CD4-positive, alpha-beta T cell treated with Interleukin-15 for 4 hours (primary cell): ENCODE measurements at regions not wholly inside any gene's neighbourhood (a gene's known extent, or its start where the extent isn't known, plus 50 kb on each side); places are given as distances from the start of the nearest gene placed in this dataset.

Experiments
- DNase-seq: peaks from one replicate; pipeline ENCODE4 v3.0.0-alpha.2; 2020; ENCODE audit warnings: low spot score

GRCh38 chr1:219401724-219402625 lies 210.9 kb downstream of the ZC3H11B start:
- DNase-seq = no peak

DNA sequence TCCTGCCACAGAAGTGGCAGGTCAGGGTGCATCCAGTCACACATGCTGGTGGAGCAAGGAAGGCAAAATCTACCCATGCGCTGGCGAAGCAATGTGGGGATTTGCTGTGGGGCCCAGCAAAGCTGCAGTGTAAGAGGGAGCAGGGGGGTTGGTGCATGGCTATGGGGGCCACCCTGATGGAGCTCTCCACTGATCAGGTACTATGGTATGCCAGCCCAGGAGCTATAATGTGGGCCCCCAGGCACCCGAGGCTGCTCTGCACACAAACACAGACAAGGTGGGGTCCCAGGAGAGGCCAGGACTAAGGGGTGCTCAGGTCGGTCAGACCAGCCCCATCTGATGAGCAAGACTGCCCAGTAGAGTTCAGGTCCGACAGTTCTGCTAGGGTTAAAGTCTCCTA lies 213.5 kb downstream of the ZC3H11B start:
- DNase-seq = no peak

DNA sequence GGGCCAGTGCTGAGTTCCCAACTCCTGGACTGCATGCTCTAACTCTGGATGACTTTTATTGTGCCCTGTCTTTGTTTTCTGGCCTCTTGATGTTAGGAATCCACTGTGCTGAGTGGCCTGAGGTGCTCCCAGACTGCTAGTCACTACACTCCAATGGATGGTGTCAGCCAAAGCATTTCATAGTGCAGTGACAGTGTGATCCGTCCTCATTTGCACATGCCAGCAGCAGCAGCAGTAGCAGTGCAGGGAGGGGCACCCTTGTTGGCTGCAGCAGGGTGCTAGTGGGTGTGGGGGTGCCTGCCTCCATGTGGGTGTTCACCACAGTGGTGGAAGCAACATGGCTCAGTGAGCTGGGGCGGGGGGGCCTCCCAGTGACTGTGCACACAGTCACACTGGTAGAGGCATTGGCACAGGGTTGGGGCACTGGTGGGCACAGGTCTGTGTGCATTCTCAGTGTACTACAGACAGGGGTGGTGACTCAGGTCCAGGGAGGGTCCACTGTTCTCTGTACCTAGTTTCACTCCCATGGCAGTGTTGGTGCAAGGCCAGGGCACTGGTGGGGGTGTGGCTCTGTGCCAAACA lies 214.0 kb downstream of the ZC3H11B start:
- no peak for DNase-seq

- DNase-seq = no peak
Measured at GRCh38 chr1:219397511-219397910, 215.4 kb downstream of the ZC3H11B start.

DNA sequence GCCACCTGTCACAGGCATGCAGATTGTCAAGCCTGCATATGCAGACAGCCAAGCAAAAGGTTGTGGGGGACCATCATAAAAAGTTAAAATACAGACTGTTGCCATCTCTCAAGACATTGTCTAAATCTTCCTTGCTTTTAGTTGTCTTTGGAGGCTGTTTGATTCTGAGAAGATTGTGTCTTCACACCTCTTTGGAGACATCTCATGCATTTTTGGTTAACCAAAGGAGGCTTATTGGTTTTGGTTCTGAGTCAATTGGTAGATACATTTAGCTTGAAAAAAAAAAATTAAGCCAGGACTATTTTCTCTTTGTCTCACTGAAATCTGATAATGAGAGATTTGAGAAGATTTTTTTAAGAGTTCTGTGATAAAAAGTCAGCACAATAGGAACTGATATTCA lies 217.6 kb downstream of the LYPLAL1 start:
- DNase-seq = no peak

DNA sequence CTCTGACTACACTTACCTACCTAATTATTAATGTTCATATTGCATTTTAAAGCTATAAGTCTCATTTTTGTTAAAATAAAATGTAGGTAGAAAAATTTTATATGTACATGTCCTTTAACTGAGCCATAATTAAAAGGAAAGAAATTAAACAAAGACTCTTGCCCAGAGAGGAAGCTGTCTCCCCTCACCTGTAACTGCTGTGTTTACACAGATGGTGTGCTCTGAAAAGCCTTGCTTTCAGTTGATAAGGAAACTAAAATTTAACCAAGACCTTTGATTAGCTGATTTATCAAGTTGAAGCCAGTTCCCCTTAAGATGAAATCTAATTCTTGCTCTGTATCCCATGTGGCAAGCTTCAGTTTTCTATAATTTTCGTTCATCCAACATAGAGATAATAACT lies 213.5 kb downstream of the LYPLAL1 start:
- DNase-seq = no peak

GRCh38 chr1:219385787-219386427 lies 212.2 kb downstream of the LYPLAL1 start:
- peak; percentile 7 for DNase-seq

- DNase-seq = no peak
Measured at GRCh38 chr1:219383281-219383680, 209.6 kb downstream of the LYPLAL1 start.

GRCh38 chr1:219381396-219381795 lies 207.7 kb downstream of the LYPLAL1 start:
- DNase-seq = no peak

DNA sequence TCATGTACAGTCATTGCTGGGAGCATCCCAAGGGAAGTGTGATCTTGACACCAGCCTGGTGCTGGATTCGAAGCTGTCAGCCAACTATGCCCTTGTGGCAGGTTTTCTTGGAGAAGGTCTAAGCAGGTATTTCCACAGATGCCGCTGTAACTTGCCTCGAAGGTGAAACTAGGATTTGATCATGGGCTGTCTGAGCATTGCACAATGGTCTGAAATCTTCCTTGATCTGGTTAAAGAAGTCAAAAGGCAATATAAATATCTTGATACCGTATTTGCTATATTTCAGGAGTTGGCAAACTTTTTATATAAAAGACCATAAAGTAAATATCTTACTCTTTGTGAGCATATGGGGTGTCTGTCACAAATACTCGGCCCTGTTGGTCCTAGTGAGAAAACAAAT lies 206.8 kb downstream of the LYPLAL1 start:
- DNase-seq = no peak

GRCh38 chr1:219379691-219380090 lies 206.0 kb downstream of the LYPLAL1 start:
- no peak for DNase-seq

- DNase-seq = no peak
Measured at GRCh38 chr1:219374636-219375035, 201.0 kb downstream of the LYPLAL1 start.

DNA sequence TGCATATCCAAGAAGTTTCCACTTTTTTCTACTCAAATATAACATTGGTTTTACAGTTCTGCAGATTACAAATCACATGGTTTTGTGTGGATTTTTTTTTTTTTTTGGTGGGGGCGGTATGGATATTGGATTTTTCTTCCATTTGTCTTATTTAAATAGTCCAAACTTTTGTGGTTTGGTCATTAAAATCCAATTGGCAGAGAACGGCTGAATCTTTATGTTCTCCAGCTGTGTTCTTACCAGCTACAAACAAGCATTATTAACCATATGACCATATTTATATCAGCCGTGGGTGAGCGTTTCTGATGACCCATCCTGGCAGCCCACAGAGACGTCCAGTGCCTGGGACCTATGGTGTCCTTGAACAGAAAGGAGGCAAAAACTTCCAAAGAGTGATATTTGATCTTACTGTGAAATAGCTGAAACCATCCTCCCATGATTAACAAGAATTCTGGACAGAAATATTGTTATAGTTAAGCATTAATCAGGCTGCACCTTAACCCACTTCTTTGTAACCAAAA lies 200.4 kb downstream of the LYPLAL1 start:
- DNase-seq = no peak

DNA sequence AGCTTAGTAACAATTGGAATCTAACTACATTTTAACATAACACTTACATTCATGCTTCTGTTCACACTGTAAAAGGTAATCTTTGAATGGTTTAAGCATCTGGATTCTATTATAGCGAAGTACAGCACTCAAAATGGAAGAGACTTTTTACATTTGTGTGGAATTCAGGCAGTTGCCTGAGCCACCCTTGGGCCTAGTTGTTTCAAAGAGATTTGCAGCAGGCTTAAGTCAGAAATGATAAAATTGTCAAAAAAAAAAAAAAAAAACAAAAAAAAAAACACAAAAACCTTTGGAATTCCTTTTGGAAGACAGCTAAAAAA lies 199.9 kb downstream of the LYPLAL1 start:
- no peak for DNase-seq

DNA sequence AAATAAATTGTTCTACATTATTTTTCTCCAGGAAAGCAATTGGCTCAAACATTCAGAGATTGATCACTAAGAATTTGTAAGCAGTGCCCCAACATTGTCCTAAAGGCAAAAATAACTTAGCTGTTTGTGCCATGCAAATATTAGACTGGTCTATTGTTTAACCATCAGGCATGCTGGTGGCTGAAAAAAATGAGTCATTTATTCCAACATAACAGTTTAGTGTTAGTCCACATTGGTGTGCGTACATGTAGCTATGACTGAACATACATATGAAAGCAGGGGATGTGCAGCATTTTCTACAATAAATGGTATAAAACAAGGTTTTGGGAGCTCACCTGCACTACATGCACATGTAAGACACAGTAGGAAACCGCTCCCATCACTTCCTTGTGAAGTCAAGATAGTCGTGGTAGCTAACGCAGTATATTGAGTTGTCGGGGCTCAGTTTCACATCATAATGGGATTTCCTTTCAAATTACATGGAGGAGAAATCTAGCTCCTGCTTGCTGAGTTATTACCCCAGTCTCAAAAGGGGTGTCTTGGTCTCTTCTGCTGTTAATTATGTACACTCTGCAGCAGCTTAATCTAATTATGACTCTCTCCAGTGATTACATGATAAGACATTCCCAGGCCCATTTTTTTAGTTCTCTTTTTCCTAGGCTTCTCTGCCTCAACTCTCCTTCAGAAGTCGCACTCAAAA lies 199.4 kb downstream of the LYPLAL1 start:
- no peak for DNase-seq

- no peak for DNase-seq
Measured at GRCh38 chr1:219371471-219371870, 197.8 kb downstream of the LYPLAL1 start.

- no peak for DNase-seq
Measured at GRCh38 chr1:219367496-219367895, 193.8 kb downstream of the LYPLAL1 start.

DNA sequence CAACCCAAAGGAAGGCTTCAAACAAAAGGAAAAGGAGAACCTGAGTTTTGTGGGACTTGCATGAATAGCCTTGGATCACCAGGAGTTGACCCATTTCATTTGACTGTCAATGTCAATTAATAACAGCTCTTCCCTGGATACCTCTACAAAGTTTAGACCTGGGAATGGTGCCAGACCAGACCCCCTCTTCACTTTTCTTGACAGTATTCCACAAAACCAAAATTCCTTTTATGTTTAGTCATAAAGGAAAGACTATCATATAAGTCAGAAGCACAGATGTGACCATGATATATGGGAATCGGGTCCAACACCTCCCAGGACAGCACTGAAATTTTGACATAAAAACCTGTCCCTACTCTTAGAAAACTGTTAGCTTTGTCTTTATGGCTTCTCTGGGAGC lies 191.8 kb downstream of the LYPLAL1 start:
- no peak for DNase-seq

GRCh38 chr1:219362702-219363101 lies 189.0 kb downstream of the LYPLAL1 start:
- no peak for DNase-seq

DNA sequence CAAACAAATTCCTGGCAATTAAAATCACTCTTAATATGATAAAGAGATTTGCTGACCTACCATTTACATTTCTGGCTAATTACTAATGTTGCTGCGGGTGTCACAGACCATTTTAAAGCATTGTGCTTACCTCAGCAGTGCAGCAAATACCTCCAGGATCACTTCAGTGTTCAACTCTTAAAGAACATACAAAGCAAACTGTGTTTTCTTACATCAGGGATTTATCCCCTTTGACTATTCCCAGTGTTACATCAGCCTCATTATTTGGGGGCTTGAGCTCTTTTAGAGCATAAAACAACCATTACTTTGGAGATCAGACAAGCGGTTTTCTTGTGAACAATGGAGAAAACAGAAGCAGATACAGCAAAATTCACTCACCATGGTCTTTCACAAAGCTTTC lies 185.4 kb downstream of the LYPLAL1 start:
- DNase-seq = no peak

GRCh38 chr1:219358080-219358479 lies 184.4 kb downstream of the LYPLAL1 start:
- DNase-seq = no peak

DNA sequence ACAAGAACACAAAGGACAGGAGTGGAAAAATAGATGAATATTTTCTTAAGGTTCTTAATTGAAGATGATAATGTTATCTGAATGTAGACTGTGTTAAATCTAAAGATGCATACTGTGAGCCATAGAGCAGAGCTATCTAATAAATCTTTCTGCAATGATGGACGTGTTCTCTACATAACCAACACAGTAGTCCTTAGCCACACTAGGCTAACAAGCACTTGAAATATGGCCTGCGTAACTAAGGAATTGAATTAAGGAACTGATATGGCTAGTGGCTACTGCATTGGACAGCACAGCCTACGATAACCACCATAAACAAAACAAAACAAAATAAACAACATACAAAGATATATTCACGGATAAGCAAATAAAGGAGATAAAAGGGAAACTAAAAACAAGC lies 181.3 kb downstream of the LYPLAL1 start:
- DNase-seq = no peak
